ENCODE measurements at regions not wholly inside any gene's neighbourhood (a gene's known extent, or its start where the extent isn't known, plus 50 kb on each side); places are given as distances from the start of the nearest gene placed in this dataset.

DNA sequence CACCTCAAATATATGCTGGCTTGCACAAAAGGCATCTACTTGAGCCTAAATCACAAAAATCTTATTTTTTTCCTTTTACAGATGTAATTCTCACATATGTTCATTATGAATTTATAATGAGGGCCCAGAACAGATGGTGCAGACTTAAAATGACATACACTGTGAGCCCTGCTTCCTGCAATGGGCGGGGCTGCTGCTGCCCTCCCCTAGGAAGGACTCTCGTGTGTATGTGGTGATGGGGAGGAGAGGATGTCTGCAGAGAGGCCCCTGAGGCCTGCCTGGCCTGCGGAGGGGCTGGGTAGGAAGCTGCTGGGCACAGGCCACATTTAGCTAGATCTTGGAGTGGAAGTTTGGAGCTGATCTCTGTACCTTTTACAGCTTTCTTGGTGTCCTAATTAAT, 233.4 kb upstream of the KIRREL3 start:
- no peak for DNase-seq (ENCODE audit: low read depth)

- no peak for DNase-seq (ENCODE audit: low read depth)
Measured at GRCh38 chr11:127230392-127230791, 229.8 kb upstream of the KIRREL3 start.

DNA sequence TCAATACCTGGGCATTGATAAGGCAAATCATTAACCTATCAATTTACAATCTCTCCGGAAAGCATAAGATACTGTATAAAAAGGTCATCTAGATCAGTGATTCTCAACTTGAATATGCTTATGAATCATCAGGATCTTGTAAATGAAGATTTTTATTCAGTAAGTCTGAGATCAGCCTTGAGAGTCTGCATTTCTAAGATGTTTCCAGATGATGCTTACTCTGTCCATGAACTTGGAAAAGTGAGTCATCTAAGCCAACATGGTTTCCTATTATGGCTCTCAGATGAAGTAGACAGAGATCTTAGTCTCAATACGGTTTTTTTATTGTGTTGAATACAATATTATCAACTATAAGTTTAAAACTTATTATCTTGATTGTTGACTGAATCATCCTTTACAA, 226.4 kb upstream of the KIRREL3 start:
- no peak for DNase-seq (ENCODE audit: low read depth)

GRCh38 chr11:127226380-127226779, 225.8 kb upstream of the KIRREL3 start:
- no peak for DNase-seq (ENCODE audit: low read depth)

DNA sequence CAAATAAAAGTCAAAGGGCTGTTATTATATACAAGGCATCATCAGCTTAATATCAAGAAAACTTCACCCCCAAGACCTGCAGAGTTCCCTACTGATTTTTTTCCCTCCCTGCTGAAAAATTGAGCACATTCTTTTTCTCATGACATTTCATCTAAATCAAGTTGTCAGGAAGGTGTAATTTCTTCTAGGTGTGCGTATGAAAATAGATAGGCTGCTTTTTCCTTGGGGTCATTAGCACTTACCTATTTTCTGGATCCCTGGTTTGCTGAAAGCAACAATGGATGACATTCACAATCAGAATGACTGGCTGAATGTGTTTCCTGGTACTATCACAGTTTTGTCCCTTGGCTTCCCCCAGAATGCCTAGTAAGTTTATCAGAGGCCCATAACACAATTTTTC, 225.0 kb upstream of the KIRREL3 start:
- DNase-seq (ENCODE audit: low read depth) = no peak

- no peak for DNase-seq (ENCODE audit: low read depth)
Measured at GRCh38 chr11:127224276-127224675, 223.7 kb upstream of the KIRREL3 start.

- DNase-seq (ENCODE audit: low read depth) = no peak
Measured at GRCh38 chr11:127223633-127224032, 223.1 kb upstream of the KIRREL3 start.

DNA sequence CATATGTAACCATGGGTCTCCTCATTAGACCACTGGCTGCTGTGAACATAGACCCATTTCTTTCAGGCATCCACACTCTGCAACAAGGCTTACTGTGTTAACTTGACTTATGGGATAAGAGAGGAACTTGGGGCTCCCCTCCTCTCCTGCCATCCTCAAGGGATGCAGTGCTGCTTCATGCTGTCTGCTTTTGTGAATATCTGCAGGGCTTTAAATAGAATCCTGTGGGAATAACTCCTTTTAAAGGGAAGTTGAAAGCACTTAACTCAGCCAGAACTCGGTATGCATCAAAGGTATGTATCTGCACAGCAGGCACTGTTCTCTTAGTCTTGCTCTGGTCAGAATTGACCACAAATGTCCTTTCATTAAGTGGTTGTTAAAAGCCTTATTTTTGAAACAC, 222.5 kb upstream of the KIRREL3 start:
- no peak for DNase-seq (ENCODE audit: low read depth)

DNA sequence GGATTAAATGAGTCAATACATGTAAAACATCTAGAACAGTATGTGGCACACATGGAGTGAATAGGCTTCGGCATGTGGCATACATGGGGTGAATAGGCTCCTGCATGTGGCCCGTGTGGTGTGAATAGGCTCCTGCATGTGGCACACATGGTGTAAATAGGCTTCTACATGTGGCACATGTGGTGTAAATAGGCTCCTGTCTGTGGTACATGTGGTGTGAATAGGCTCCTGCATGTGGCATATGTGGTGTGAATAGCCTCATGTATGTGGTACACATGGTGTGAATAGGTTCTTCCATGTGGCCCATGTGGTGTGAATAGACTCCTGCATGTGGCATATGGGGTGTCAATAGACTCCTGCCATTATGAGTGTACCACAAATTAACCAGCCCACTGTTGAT, 219.1 kb upstream of the KIRREL3 start:
- no peak for DNase-seq (ENCODE audit: low read depth)

DNA sequence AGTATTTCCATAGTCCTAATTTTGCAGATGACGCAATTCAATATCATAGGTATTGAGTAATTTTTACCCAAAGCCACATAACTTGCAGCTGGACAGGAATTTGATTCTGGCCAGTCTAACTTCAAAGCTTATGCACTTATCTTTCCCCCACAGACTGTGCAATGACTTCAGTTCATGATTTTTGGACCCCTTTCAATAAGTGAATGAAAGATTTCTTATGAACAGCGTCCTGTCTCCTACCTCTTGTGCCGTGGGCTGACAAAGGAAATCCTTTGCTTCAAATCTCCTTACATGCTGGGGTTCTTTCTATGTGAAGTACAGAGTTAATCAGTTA, 217.7 kb upstream of the KIRREL3 start:
- no peak for DNase-seq (ENCODE audit: low read depth)

DNA sequence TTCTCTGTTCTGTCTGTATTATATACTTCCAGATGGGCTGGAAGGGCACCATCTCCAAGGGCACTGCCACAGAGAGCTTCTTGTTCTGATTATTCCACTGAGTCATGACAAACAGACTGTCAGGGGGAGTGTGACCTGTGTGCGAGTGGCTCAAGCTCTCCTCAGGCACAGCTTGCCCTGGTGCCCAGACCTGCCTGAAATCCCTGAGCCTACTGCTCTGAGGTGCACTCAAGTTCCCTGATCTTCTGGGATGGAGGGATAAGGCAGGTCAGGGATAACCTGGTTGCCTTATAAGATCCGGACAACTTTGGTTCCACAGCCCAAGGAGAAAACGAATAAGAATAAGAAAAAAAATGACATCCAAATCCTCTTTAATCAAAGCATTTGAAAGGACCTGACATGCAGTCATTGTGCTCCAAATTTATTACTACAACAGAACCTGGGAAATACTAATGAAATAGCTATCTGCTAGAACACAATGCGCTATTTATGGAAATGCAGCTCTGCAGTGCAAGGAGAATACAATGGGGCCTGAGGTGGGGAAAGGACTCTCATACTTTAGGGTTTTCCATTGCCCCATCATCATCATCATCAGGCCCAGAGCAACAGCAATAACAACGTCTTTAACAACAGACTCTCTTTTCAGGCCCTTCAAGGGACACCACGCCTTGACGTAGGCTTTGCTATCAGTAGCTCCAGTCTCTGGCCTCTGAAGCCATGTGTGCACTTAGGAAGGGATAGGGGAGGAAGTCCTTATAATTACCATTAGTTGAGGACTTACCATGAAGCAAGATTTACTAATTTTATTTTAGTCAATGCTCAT, 217.1 kb upstream of the KIRREL3 start:
- DNase-seq (ENCODE audit: low read depth) = no peak

DNA sequence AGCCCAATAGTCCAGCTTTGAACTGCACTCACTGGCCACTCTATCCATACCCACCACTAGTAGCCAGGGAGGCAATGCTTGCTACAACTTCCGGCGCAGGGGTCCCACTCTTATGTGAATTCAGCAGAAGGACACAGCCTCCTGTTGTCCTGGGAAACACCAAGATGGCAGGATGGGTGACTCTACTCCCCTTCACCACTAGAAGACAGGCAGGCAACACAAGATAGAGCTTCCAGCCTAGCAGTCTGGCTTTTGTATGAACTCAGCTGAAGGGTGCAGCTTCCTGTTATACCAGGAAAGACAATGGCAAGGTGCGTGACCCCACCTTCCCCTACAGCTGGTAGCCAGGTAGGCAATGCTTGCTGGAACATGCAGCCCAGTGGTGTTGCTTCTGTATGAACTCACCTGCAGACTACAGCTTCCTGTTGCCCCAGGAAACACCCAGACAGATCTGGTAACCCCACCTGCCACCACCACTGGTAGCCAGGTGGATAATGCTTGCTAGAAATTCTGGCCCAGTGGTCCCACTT, 205.2 kb upstream of the KIRREL3 start:
- DNase-seq (ENCODE audit: low read depth) = no peak

DNA sequence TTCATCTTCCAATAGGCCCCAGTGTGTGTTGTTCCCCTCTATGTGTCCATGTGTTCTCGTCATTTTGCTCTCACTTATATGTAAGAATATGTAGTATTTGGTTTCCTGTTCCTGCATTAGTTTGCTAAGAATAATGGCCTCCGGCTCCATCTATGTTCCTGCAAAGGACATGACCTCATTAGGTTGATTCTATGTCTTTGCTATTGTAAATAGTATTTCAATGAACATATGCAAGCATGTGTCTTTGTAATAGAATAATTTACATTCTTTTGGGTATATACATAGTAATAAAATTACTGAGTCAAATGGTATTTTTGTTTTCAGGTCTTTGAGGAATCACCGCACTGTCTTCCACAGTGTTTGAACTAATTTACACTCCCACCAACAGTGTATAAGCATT, 202.9 kb upstream of the KIRREL3 start:
- no peak for DNase-seq (ENCODE audit: low read depth)

- DNase-seq (ENCODE audit: low read depth) = no peak
Measured at GRCh38 chr11:127202105-127202504, 201.5 kb upstream of the KIRREL3 start.

DNA sequence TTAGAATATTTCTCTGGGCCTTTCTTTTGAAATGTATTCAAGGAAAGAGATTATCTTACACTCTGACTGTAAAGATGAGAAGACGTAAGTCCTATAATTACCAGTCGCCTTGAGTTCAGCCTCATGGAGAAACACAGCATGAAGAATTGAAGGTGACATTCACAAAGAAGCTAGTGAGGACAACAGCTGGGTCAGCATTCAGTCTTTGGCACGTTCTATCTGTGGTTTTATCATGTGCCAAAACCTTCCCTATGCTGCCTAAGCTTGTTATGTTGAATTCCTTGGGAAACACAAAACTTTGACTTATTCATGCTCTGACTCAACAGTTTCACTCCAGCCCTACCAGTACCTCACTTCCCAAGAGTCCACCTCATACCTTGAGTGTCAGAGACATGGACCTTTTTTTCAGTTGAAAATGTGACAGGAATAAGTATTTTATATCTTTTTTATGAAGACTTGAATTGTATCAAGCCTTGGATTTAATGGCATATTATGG, 198.8 kb upstream of the KIRREL3 start:
- DNase-seq (ENCODE audit: low read depth) = peak; percentile 7

- DNase-seq (ENCODE audit: low read depth) = no peak
Measured at GRCh38 chr11:127195501-127196120, 195.0 kb upstream of the KIRREL3 start.

DNA sequence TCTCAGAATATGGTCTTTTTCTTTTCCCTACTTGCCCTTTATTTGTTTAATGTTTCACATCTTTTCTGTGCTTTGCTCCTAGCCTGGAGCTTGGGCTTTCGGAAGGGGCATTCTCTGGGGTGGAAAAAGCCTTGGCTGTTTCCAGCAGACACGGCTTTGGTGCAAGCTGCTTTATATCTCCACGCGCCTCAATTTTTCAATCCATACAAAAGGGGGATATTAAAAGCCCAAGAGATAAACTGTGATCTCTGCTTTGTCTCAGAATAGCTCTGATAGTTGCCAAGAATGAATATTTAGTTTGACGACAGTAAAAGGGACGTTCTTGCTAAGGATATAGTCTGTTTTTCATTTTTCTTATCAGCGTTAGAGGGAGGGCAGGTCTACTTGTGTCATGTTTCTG, 194.0 kb upstream of the KIRREL3 start:
- no peak for DNase-seq (ENCODE audit: low read depth)

DNA sequence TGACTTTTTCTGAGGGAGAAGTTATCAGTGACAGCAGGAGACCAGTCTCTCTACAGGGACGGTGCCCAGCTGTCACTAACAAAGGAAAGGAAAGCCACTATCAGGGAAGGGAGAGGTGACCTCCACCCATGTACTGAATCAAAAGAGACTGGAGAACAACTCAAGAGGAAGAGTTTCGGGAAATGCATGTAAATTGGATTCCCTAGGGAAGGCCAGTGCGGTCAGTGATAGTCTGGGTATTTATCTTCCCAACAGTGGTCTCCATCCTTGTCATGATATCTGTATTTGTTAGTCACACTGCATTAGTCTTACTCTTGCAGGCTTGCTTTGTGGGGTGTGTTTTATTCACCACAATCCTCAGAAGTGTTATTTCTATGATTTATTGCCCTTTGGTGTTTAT, 193.4 kb upstream of the KIRREL3 start:
- DNase-seq (ENCODE audit: low read depth) = no peak

DNA sequence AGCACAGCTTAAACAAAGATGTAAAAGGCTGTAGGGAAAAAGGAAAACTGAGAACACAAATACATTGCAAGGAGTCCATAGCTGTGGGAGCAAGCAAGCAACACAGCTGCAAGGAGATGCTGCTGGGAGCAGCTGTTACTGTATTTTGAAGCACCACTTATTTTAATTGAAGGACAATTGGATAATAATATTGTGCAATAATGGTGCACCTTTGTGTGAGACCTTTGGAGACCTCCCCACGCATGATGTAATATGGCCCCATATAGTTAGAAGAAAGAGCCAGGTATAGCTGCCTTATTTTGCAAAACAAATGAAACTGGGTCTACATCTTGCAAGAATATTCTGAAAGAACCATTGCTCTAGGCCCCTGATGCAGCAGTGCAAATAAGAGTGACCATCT, 191.1 kb upstream of the KIRREL3 start:
- no peak for DNase-seq (ENCODE audit: low read depth)

- DNase-seq (ENCODE audit: low read depth) = no peak
Measured at GRCh38 chr11:127191261-127191660, 190.7 kb upstream of the KIRREL3 start.

DNA sequence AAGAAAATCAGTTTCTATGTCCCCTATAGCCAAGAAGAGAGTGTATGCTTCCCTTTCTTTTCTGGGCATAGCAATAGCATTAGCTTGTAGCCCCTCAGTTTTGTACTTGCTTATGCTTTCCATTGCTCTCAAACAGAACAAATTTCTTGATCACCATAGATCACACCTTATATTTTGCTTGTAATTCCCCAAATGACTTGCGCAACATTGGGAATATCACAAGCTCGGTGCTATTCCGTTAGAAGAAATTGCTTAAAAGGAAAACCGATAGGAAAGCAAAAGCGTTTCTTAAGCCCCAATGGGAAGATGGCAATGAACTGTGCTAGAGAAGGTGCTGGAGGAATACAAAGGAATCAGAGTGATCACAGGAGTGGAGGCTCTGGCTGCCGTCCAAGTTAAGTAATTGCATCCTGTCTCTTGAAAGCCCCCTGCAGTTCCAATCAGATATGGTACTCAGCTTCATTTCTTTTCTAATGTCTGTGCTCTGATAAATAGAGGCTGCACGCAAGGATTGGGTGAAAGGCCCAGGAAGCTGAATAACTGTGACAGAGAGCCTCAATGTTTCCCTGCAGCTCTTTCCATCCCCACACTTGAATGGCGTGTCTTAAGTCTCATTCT, 182.1 kb upstream of the KIRREL3 start:
- peak; percentile 61 for DNase-seq (ENCODE audit: low read depth)

DNA sequence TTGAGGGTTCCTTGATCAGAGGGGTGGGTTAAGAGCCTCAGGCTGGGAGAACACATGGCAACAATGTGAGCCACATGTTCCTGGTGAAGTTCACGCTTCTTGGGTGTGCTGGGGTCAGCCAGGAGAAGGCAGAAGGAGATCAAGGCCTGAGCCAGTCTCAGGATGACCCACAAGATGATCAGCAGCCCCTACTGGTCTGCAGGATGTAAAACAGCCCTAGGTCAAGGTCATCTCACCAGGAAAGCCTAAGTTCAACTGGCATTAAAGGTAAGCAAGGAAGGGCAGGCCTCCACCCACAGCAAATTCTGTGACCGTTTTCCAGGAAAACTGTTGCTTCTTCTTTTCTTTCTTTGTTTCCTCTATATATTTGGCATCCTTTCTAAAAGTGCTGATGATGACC, 156.7 kb upstream of the KIRREL3 start:
- no peak for DNase-seq (ENCODE audit: low read depth)

DNA sequence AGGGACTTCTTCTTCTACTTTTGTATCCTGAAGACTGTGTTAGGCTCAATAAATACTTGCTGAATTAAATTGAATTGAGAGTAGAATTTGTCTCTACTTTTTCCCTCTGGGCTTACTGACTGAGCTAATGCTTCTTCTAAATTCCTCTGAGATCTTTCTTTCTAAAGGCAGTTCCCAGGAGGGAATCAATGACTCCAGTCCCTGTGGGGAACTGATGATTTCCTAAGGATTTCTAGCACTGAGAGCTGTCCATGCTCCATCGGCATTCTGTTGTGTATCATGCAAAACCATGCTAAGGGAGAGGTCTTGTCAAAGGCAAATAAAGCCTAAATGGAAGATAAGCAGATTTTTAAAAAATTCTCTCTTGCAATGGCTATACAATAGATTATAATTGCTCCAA, 148.8 kb upstream of the KIRREL3 start:
- DNase-seq (ENCODE audit: low read depth) = no peak

Measured in Daoy (cell line).